GM12878 (cell line): ENCODE measurements at regions not wholly inside any gene's neighbourhood (a gene's known extent, or its start where the extent isn't known, plus 50 kb on each side); places are given as distances from the start of the nearest gene placed in this dataset.

Experiments used
- CTCF ChIP-seq, 3 experiments: IDR thresholded peaks in 2 of 3; conservative IDR thresholded peaks in 1 of 3; 2 replicates each; pipeline ENCODE4 v1.5.1; 2011; ENCODE audit warnings: low read depth in 3 of 3, low read length in 3 of 3, mild to moderate bottlenecking in 3 of 3, control low read depth in 2 of 3, moderate library complexity in 2 of 3, inconsistent platforms in 1 of 3, mixed read lengths in 1 of 3; ENCODE audit not compliant: control insufficient read depth in 2 of 3, insufficient read depth in 1 of 3; ENCODE audit errors: extremely low read depth in 1 of 3
- EP300 ChIP-seq, 2 experiments: fragments of 150-350 bp in 1 of 2; IDR thresholded peaks; 2 replicates each; pipeline ENCODE4 v1.6.1; 2011 to 2012; ENCODE audit warnings: low read depth in 2 of 2, low read length in 2 of 2, borderline replicate concordance in 1 of 2, improper control_type of control experiment in 1 of 2, inconsistent platforms in 1 of 2; ENCODE audit not compliant: control insufficient read depth in 1 of 2
- EZH2 ChIP-seq: IDR thresholded peaks from 2 replicates; pipeline ENCODE4 v1.6.1; 2012; ENCODE audit warnings: low read depth, mild to moderate bottlenecking, control low read depth, inconsistent platforms, low read length, borderline replicate concordance; ENCODE audit not compliant: control insufficient read depth
- HDGF ChIP-seq: fragments of 450-650 bp; IDR thresholded peaks from 2 replicates; pipeline ENCODE4 v1.6.1; 2016; ENCODE audit warnings: antibody characterized with exemption

DNA sequence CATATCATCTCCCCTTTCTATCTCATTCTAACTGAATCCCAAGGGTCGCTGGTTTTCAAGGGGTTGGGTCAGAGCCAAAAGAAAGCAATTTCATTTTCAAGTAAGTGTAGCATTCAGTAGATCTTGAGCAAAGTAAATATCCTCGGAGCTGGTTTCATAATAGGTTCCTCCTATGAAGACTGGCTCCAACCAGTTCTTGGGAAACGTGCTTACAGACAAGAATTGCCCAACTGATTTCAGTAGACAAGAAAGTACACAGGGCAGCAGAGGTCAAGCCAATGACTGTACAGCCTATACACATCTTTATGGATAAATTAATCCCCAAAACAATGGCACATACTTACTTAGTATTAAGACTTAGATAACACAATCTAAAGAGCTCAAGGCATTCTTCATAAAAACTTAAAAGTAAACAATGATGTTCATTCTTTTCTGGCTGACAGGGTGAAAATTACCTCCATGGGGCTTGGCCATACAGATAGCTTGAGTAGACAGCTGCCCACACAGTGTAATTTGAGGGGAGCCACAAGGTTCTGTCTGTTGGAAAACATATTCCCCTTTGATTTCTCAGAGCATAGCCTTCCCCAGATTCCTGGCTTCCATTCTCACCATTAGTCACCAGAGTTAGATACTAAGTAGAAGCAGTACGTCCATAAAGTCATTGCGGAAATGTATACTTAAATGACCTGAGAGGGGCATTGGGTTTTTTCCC, 163.9 kb downstream of the ARRDC3 start:
- TF ChIP-seq CTCF (IDR thresholded peaks at IDR 0.05 in 2 of 3, conservative IDR thresholded peaks at IDR 0.05 in 1 of 3; ENCODE audit: control insufficient read depth in 2 of 3, extremely low read depth in 1 of 3, insufficient read depth in 1 of 3, low read depth in 3 of 3, low read length in 3 of 3) (no peak), HDGF (no peak), EZH2 (no peak), EP300 (IDR thresholded peaks at IDR 0.05; ENCODE audit: borderline replicate concordance in 1 of 2, control insufficient read depth in 1 of 2, low read depth in 2 of 2, low read length in 2 of 2) (no peak)
